ENCODE measurements at regions not wholly inside any gene's neighbourhood (a gene's known extent, or its start where the extent isn't known, plus 50 kb on each side); places are given as distances from the start of the nearest gene placed in this dataset.

DNA sequence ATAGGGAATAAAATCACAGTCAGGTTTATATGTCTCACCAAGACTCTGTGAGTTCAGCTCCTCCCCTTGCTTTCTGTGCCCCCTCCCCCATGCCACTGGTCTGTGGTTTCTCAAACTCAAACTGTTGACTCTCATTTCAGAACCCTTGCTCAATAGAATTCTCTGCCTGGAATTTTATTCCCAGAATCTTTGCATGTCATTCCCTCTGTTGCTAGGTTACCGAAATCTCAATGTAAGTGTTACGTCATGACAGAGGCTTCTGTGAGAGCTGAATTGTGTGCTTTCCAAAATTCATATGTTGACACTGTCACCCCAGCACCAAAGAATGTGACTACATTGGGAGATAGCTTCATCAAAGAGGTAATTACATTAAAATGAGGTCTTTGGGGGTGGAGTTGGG is 1938.8 kb downstream of the TP53TG3F start:
- POLR2A ChIA-PET = no interaction called here
- no peak for TF ChIP-seq ZNF384 (IDR thresholded peaks at IDR 0.05)
- TF ChIP-seq FOXA1 (IDR thresholded peaks at IDR 0.05) = no peak
- no peak for TF ChIP-seq SUZ12 (IDR thresholded peaks at IDR 0.05)
- TF ChIP-seq ELF4 (IDR thresholded peaks at IDR 0.05) = no peak
- TF ChIP-seq FOXM1 (IDR thresholded peaks at IDR 0.05; ENCODE audit: borderline replicate concordance) = no peak
- TF ChIP-seq, protein P1, sequence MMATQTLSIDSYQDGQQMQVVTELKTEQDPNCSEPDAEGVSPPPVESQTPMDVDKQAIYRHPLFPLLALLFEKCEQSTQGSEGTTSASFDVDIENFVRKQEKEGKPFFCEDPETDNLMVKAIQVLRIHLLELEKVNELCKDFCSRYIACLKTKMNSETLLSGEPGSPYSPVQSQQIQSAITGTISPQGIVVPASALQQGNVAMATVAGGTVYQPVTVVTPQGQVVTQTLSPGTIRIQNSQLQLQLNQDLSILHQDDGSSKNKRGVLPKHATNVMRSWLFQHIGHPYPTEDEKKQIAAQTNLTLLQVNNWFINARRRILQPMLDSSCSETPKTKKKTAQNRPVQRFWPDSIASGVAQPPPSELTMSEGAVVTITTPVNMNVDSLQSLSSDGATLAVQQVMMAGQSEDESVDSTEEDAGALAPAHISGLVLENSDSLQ (IDR thresholded peaks at IDR 0.05) = no peak
- TF ChIP-seq NFRKB (IDR thresholded peaks at IDR 0.05) = no peak
- TF ChIP-seq FOXK2 (IDR thresholded peaks at IDR 0.05) = no peak
- no peak for TF ChIP-seq SP1 (IDR thresholded peaks at IDR 0.05)
- TF ChIP-seq LEF1 (IDR thresholded peaks at IDR 0.05; ENCODE audit: borderline replicate concordance) = no peak
- CTCF ChIA-PET = no interaction called here
- no peak for DNase-seq (ENCODE audit: extremely low spot score)

DNA sequence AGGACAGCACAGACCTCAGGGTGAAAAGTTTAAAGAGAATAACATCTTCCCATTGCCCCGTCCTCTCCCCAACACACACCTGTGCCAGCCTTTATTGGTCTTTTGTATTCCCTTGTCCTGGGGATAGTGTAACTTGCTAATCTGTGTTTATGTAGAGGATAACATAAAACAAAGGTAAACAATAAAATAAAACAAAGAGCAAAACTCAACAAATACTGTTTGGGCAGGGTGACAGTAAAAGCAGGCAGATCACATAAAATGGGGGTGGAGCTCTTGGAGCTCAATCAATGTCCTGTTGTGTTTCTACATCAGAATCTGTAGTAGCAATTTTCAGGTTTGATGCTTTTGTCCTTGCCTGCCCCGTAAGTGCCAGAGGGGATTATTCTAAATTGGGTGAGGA is 1939.7 kb downstream of the TP53TG3F start:
- ChIA-PET CTCF (no interaction called here), POLR2A (no interaction called here)
- no peak for DNase-seq (ENCODE audit: extremely low spot score)
- TF ChIP-seq FOXM1 (IDR thresholded peaks at IDR 0.05; ENCODE audit: borderline replicate concordance) (no peak), HDGF (IDR thresholded peaks at IDR 0.05; ENCODE audit: borderline replicate concordance) (no peak), ELF4 (IDR thresholded peaks at IDR 0.05) (no peak), BHLHE40 (IDR thresholded peaks at IDR 0.05; ENCODE audit: borderline replicate concordance) (no peak), FOXK2 (IDR thresholded peaks at IDR 0.05) (no peak), CTBP1 (IDR thresholded peaks at IDR 0.05; ENCODE audit: borderline replicate concordance) (no peak), SUZ12 (IDR thresholded peaks at IDR 0.05) (no peak), TARDBP (IDR thresholded peaks at IDR 0.05) (no peak), ARNT (IDR thresholded peaks at IDR 0.05) (no peak), LEF1 (IDR thresholded peaks at IDR 0.05; ENCODE audit: borderline replicate concordance) (no peak), SP1 (IDR thresholded peaks at IDR 0.05) (no peak), L3MBTL2 (conservative IDR thresholded peaks at IDR 0.05) (no peak)

DNA sequence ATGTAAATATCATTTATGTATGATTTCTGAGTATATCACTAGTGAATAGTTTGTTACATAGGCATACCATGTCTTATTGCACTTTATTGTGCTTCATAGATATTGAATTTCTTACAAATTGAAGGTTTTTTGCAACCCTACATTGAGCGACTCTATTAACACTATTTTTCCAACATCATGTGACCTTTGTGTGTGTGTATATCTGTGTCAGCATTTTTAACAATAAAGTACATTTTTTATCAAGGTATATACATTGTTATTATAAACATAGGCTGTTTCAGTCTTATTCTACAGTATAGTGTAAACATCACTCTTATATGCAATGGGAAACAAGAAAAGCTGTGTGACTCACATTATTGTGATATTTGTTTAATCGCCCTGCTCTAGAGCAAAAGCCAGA is 1944.9 kb downstream of the TP53TG3F start:
- ChIA-PET CTCF (no interaction called here), POLR2A (no interaction called here)
- no peak for TF ChIP-seq ZNF384 (IDR thresholded peaks at IDR 0.05)
- TF ChIP-seq CTBP1 (IDR thresholded peaks at IDR 0.05; ENCODE audit: borderline replicate concordance) = no peak
- TF ChIP-seq FOXK2 (IDR thresholded peaks at IDR 0.05) = no peak
- TF ChIP-seq LEF1 (IDR thresholded peaks at IDR 0.05; ENCODE audit: borderline replicate concordance) = no peak
- TF ChIP-seq FOXM1 (IDR thresholded peaks at IDR 0.05; ENCODE audit: borderline replicate concordance) = no peak
- no peak for TF ChIP-seq BHLHE40 (IDR thresholded peaks at IDR 0.05; ENCODE audit: borderline replicate concordance)
- TF ChIP-seq TARDBP (IDR thresholded peaks at IDR 0.05) = no peak
- TF ChIP-seq SP1 (IDR thresholded peaks at IDR 0.05) = no peak
- no peak for TF ChIP-seq NFRKB (IDR thresholded peaks at IDR 0.05)
- TF ChIP-seq, protein P1 (IDR thresholded peaks at IDR 0.05) = no peak
- TF ChIP-seq SUZ12 (IDR thresholded peaks at IDR 0.05) = no peak
- no peak for DNase-seq (ENCODE audit: extremely low spot score)

DNA sequence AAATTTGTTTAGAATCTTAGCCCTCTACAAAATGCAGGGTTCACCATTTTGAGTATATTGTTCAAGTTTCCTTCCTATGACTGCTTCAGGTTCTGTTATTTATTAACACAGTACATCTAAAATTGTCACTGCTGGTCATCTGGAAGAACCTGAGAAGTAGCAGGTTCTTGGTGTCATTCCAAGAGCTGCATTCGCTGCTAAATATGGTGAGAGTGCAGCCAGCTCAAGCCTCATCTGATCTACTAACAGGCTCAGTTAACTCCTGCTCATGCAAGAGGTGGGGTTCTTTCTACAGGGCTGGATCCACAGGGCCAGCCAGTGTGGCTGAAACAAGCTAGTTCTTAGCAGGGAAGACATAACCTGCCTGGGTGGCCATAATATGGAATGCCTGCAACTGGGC is 1946.1 kb downstream of the TP53TG3F start:
- POLR2A ChIA-PET = no interaction called here

DNA sequence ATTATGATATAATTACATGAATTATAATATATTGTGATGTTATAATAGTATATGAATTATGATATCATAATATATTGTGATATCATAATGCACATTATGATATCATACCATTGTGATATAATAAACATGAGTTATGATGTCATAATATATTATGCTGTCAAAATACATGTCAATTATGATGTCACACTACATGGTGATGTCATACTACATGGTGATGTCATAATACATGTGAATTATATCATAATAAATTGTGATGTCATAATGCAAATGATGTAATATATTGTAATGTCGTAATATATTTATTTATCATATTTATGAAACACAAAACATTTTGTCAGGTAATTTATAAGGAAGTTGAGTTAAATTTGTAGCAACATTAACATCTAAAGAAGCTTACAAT is 1950.1 kb downstream of the TP53TG3F start:
- ChIA-PET POLR2A (no interaction called here), CTCF (no interaction called here)
- no peak for DNase-seq (ENCODE audit: extremely low spot score)

More for the DNA sequence above, 1946.1 kb downstream of the TP53TG3F start:
- DNase-seq (ENCODE audit: extremely low spot score) = no peak
- no peak for TF ChIP-seq SUZ12 (IDR thresholded peaks at IDR 0.05)
- no peak for TF ChIP-seq BHLHE40 (IDR thresholded peaks at IDR 0.05; ENCODE audit: borderline replicate concordance)
- no peak for TF ChIP-seq ARNT (IDR thresholded peaks at IDR 0.05)
- TF ChIP-seq, protein P1 (IDR thresholded peaks at IDR 0.05) = no peak
- no peak for TF ChIP-seq FOXA1 (IDR thresholded peaks at IDR 0.05)
- no peak for TF ChIP-seq ELF4 (IDR thresholded peaks at IDR 0.05)
- TF ChIP-seq NFRKB (IDR thresholded peaks at IDR 0.05) = no peak
- TF ChIP-seq FOXM1 (IDR thresholded peaks at IDR 0.05; ENCODE audit: borderline replicate concordance) = no peak
- no peak for TF ChIP-seq HDGF (IDR thresholded peaks at IDR 0.05; ENCODE audit: borderline replicate concordance)
- no peak for TF ChIP-seq ZNF384 (IDR thresholded peaks at IDR 0.05)
- TF ChIP-seq FOXK2 (IDR thresholded peaks at IDR 0.05) = no peak
- no peak for TF ChIP-seq SP1 (IDR thresholded peaks at IDR 0.05)
- TF ChIP-seq L3MBTL2 (conservative IDR thresholded peaks at IDR 0.05) = no peak
- TF ChIP-seq TARDBP (IDR thresholded peaks at IDR 0.05) = no peak
- TF ChIP-seq LEF1 (IDR thresholded peaks at IDR 0.05; ENCODE audit: borderline replicate concordance) = no peak
- CTCF ChIA-PET = interaction anchor here (0.7 kb wide), 1 partner anchor 34 kb away, joined by 6 read pairs; no protein-coding TSS in a partner anchor

More for the DNA sequence above, 1950.1 kb downstream of the TP53TG3F start:
- TF ChIP-seq SP1 (IDR thresholded peaks at IDR 0.05) = no peak
- no peak for TF ChIP-seq L3MBTL2 (conservative IDR thresholded peaks at IDR 0.05)
- no peak for TF ChIP-seq SUZ12 (IDR thresholded peaks at IDR 0.05)
- no peak for TF ChIP-seq BHLHE40 (IDR thresholded peaks at IDR 0.05; ENCODE audit: borderline replicate concordance)
- no peak for TF ChIP-seq HDGF (IDR thresholded peaks at IDR 0.05; ENCODE audit: borderline replicate concordance)
- no peak for TF ChIP-seq FOXM1 (IDR thresholded peaks at IDR 0.05; ENCODE audit: borderline replicate concordance)
- no peak for TF ChIP-seq ELF4 (IDR thresholded peaks at IDR 0.05)
- TF ChIP-seq ARNT (IDR thresholded peaks at IDR 0.05) = no peak
- TF ChIP-seq FOXA1 (IDR thresholded peaks at IDR 0.05) = no peak
- TF ChIP-seq, protein P1 (IDR thresholded peaks at IDR 0.05) = no peak
- TF ChIP-seq ZNF384 (IDR thresholded peaks at IDR 0.05) = no peak

All from HEK293T (cell line).